ENCODE measurements at regions not wholly inside any gene's neighbourhood (a gene's known extent, or its start where the extent isn't known, plus 50 kb on each side); places are given as distances from the start of the nearest gene placed in this dataset.
A peak's percentile ranks its signal among the peaks of the same experiment; 100 is the strongest.

- TF ChIP-seq, protein P1, sequence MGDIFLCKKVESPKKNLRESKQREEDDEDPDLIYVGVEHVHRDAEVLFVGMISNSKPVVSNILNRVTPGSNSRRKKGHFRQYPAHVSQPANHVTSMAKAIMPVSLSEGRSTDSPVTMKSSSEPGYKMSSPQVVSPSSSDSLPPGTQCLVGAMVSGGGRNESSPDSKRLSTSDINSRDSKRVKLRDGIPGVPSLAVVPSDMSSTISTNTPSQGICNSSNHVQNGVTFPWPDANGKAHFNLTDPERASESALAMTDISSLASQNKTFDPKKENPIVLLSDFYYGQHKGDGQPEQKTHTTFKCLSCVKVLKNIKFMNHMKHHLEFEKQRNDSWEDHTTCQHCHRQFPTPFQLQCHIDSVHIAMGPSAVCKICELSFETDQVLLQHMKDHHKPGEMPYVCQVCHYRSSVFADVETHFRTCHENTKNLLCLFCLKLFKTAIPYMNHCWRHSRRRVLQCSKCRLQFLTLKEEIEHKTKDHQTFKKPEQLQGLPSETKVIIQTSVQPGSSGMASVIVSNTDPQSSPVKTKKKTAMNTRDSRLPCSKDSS (IDR thresholded peaks at IDR 0.05; ENCODE audit: low read depth, partially characterized antibody): no peak
- TF ChIP-seq, protein P2, sequence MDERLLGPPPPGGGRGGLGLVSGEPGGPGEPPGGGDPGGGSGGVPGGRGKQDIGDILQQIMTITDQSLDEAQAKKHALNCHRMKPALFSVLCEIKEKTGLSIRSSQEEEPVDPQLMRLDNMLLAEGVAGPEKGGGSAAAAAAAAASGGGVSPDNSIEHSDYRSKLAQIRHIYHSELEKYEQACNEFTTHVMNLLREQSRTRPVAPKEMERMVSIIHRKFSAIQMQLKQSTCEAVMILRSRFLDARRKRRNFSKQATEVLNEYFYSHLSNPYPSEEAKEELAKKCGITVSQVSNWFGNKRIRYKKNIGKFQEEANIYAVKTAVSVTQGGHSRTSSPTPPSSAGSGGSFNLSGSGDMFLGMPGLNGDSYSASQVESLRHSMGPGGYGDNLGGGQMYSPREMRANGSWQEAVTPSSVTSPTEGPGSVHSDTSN (CRISPR knock-in tag; IDR thresholded peaks at IDR 0.05; ENCODE audit: low read depth): no peak
- TF ChIP-seq, protein P2 (tag; conservative IDR thresholded peaks at IDR 0.05; ENCODE audit: low read depth): peak; percentile 74
- TF ChIP-seq ATF7 (IDR thresholded peaks at IDR 0.05) (peak; percentile 36; the same call in 1 of the 2 replicates), SRF (CRISPR knock-in tag; IDR thresholded peaks at IDR 0.05) (peak; percentile 91 to 99), SMAD4 (CRISPR knock-in tag; conservative IDR thresholded peaks at IDR 0.05) (no peak), JUND (IDR thresholded peaks at IDR 0.05; ENCODE audit: borderline replicate concordance, low read depth, low read length) (peak; percentile 16; the same call in 1 of the 2 replicates), JUND (tag; IDR thresholded peaks at IDR 0.05; ENCODE audit: borderline replicate concordance, low read depth, low read length) (peak; percentile 54; the same call in 1 of the 3 replicates), KAT2B (IDR thresholded peaks at IDR 0.05; ENCODE audit: low read depth, low read length) (no peak), TAF9B (IDR thresholded peaks at IDR 0.05; ENCODE audit: partially characterized antibody) (no peak), SETDB1 (IDR thresholded peaks at IDR 0.05; ENCODE audit: low read length) (no peak), JUN (IDR thresholded peaks at IDR 0.05; ENCODE audit: borderline replicate concordance, low read depth, low read length) (0 out of 2 replicates have a peak, but pooled peaks have one; percentile 18), JUN (CRISPR knock-in tag; IDR thresholded peaks at IDR 0.05; ENCODE audit: borderline replicate concordance) (no peak), ZFPM2 (CRISPR knock-in tag; IDR thresholded peaks at IDR 0.05) (no peak), C11orf30 (IDR thresholded peaks at IDR 0.05; ENCODE audit: low read depth) (peak; percentile 28; the same call in 1 of the 2 replicates), ADNP (tag; IDR thresholded peaks at IDR 0.05) (peak; percentile 55; the same call in 1 of the 2 replicates), XRCC3 (IDR thresholded peaks at IDR 0.05) (no peak), ZNF263 (CRISPR knock-in tag; IDR thresholded peaks at IDR 0.05; ENCODE audit: borderline replicate concordance) (no peak), ZBED1 (IDR thresholded peaks at IDR 0.05) (no peak)
- TF ChIP-seq, protein P3, sequence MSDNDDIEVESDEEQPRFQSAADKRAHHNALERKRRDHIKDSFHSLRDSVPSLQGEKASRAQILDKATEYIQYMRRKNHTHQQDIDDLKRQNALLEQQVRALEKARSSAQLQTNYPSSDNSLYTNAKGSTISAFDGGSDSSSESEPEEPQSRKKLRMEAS (CRISPR knock-in tag; IDR thresholded peaks at IDR 0.05): peak; percentile 28; the same call in 1 of the 2 replicates
These were observed 189.4 kb upstream of the RREB1 start (continued) for GRCh38 chr6:6918216-6918983.

Measured in K562 (cell line).